Keratinocyte (primary cell): ENCODE measurements at regions not wholly inside any gene's neighbourhood (a gene's known extent, or its start where the extent isn't known, plus 50 kb on each side); places are given as distances from the start of the nearest gene placed in this dataset.
A peak's percentile ranks its signal among the peaks of the same experiment; 100 is the strongest.

Experiments used
- DNase-seq: peaks from one replicate; pipeline ENCODE4 v3.0.0-alpha.2; 2011; ENCODE audit warnings: low read depth, missing footprints, low spot score
- FAIRE-seq: peaks from 2 replicates; lab custom pipeline; 2011; peaks lifted over from hg19 to GRCh38; lab: Jason Lieb, UNC
- H2AFZ ChIP-seq: 2 replicates; pipeline ENCODE4 v1.6.0; 2012; ENCODE audit warnings: low read length, control low read depth, inconsistent platforms; ENCODE audit not compliant: control insufficient read depth
- H3K27ac ChIP-seq: 2 replicates; pipeline ENCODE4 v1.5.1; 2011; ENCODE audit warnings: low read length; ENCODE audit not compliant: control insufficient read depth, insufficient read depth
- H3K27me3 ChIP-seq: 3 replicates; pipeline ENCODE4 v1.6.0; 2011; ENCODE audit warnings: low read length; ENCODE audit not compliant: control insufficient read depth, insufficient read depth; ENCODE audit errors: extremely low read depth
- H3K36me3 ChIP-seq, 2 experiments: 2 replicates in 1 of 2; 3 replicates in 1 of 2; pipeline ENCODE4 v1.5.1; 2011; ENCODE audit warnings: low read length in 2 of 2, mild to moderate bottlenecking in 1 of 2; ENCODE audit not compliant: control insufficient read depth in 2 of 2, insufficient read depth in 2 of 2; ENCODE audit errors: extremely low read depth in 1 of 2
- H3K4me1 ChIP-seq: 3 replicates; pipeline ENCODE4 v1.5.1; 2011; ENCODE audit warnings: low read length; ENCODE audit not compliant: control insufficient read depth, insufficient read depth; ENCODE audit errors: extremely low read depth
- H3K4me2 ChIP-seq: 3 replicates; pipeline ENCODE4 v1.6.0; 2011; ENCODE audit warnings: low read depth, low read length; ENCODE audit not compliant: control insufficient read depth, insufficient read depth; ENCODE audit errors: extremely low read depth
- H3K4me3 ChIP-seq, 3 experiments: fragments of 200-600 bp in 1 of 3; sonication (generic) in 1 of 3; 2 replicates in 2 of 3; 3 replicates in 1 of 3; pipeline ENCODE4 v1.5.1; 2011 to 2016; ENCODE audit warnings: low read length in 3 of 3, mild to moderate bottlenecking in 3 of 3, control low read depth in 2 of 3, inconsistent platforms in 1 of 3, low read depth in 1 of 3, mixed read lengths in 1 of 3, mixed run types in 1 of 3, moderate library complexity in 1 of 3; ENCODE audit not compliant: control insufficient read depth in 2 of 3, insufficient read depth in 2 of 3; ENCODE audit errors: extremely low read depth in 1 of 3
- H3K79me2 ChIP-seq: 2 replicates; pipeline ENCODE4 v1.6.0; 2012; ENCODE audit warnings: low read length; ENCODE audit not compliant: control insufficient read depth, insufficient read depth
- H3K9ac ChIP-seq: 3 replicates; pipeline ENCODE4 v1.6.0; 2011; ENCODE audit warnings: low read length; ENCODE audit not compliant: control insufficient read depth, insufficient read depth; ENCODE audit errors: extremely low read depth
- H3K9me1 ChIP-seq: 3 replicates; pipeline ENCODE4 v1.6.0; 2011; ENCODE audit warnings: low read length; ENCODE audit not compliant: control insufficient read depth, insufficient read depth; ENCODE audit errors: extremely low read depth
- H3K9me3 ChIP-seq: 2 replicates; pipeline ENCODE4 v1.5.1; 2012; ENCODE audit warnings: low read depth, low read length; ENCODE audit not compliant: control insufficient read depth
- H4K20me1 ChIP-seq: 3 replicates; pipeline ENCODE4 v1.6.0; 2011; ENCODE audit warnings: low read length; ENCODE audit not compliant: control insufficient read depth, insufficient read depth; ENCODE audit errors: extremely low read depth
- CTCF ChIP-seq, 3 experiments: IDR thresholded peaks in 1 of 3; conservative IDR thresholded peaks in 1 of 3; optimal IDR thresholded peaks in 1 of 3; 2 replicates in 2 of 3; 3 replicates in 1 of 3; pipeline versions ENCODE3 to v1.5.1; 2011; ENCODE audit warnings: low read length in 3 of 3, mild to moderate bottlenecking in 3 of 3, moderate library complexity in 2 of 3, control low read depth in 1 of 3, inconsistent platforms in 1 of 3; ENCODE audit not compliant: insufficient read depth in 2 of 3; ENCODE audit errors: extremely low read depth in 1 of 3
- EZH2 ChIP-seq: IDR thresholded peaks from one replicate; pipeline ENCODE4 v1.6.1; 2012; ENCODE audit warnings: inconsistent platforms, mild to moderate bottlenecking, low read length, moderate library complexity
- dilution Hi-C: fragments of 300-500 bp; cut with MboI; formaldehyde crosslinking; loops from one replicate; pipeline ENCODE4 v1.7.0; 2020; ENCODE audit warnings: low sequenced_read_pairs; ENCODE audit not compliant: extremely low pct_ligation_motif_present
- small RNA-seq, 3 experiments: library from RNA; depleted of rRNA; stranded (forward); fragments of <200 nt; gene quantifications; one replicate each; pipeline ENCODE3, GENCODE V24; 2012; ENCODE audit warnings: low read depth in 3 of 3, low replicate concordance in 1 of 3; ENCODE audit not compliant: insufficient read length in 3 of 3

GRCh38 chr6:7052443-7053011 lies 55.2 kb upstream of the RREB1 start:
- Histone ChIP-seq H2AFZ (peak overlapping the region; percentile 84), H3K9ac (peak overlapping the region; percentile 62), H4K20me1 (no peaks in the 10 kb centered on the region), H3K27ac (peak overlapping the region; percentile 63), H3K4me1 (peaks cover 27% of the 10 kb centered on the region), H3K4me3 (peak overlapping the region in 2 of 3 experiments; percentile 18 to 23), H3K4me2 (peak overlapping the region; percentile 42), H3K9me3 (no peaks in the 10 kb centered on the region), H3K9me1 (no peaks in the 10 kb centered on the region), H3K79me2 (no peaks in the 10 kb centered on the region), H3K36me3 (no peaks in the 10 kb centered on the region), H3K27me3 (no peaks in the 10 kb centered on the region)
- TF ChIP-seq CTCF (optimal IDR thresholded peaks at IDR 0.05 in 1 of 3, IDR thresholded peaks at IDR 0.05 in 1 of 3, conservative IDR thresholded peaks at IDR 0.05 in 1 of 3; ENCODE audit: extremely low read depth in 1 of 3, insufficient read depth in 2 of 3, low read length in 3 of 3) (no peak), EZH2 (no peak)
- FAIRE-seq (no peak), DNase-seq (no peak)
- dilution Hi-C loops = no loop called here

GRCh38 chr6:7053125-7053774 lies 54.5 kb upstream of the RREB1 start:
- Histone ChIP-seq H2AFZ (peak overlapping the region; percentile 84), H3K9ac (peak overlapping the region; percentile 62), H4K20me1 (no peaks in the 10 kb centered on the region), H3K27ac (peak overlapping the region; percentile 63), H3K79me2 (no peaks in the 10 kb centered on the region), H3K9me1 (no peaks in the 10 kb centered on the region), H3K4me1 (peaks cover 34% of the 10 kb centered on the region), H3K36me3 (no peaks in the 10 kb centered on the region), H3K27me3 (no peaks in the 10 kb centered on the region), H3K4me2 (peak overlapping the region; percentile 42), H3K4me3 (peak overlapping the region in 1 of 3 experiments; percentile 23), H3K9me3 (no peaks in the 10 kb centered on the region)
- no peak for TF ChIP-seq EZH2
- no peak for TF ChIP-seq CTCF (optimal IDR thresholded peaks at IDR 0.05 in 1 of 3, IDR thresholded peaks at IDR 0.05 in 1 of 3, conservative IDR thresholded peaks at IDR 0.05 in 1 of 3; ENCODE audit: extremely low read depth in 1 of 3, insufficient read depth in 2 of 3, low read length in 3 of 3)
- no peak for DNase-seq
- dilution Hi-C loops = no loop called here
- FAIRE-seq = no peak

Small RNA genes in the stretch of these regions (small RNA-seq; reads per million reads assigned to genes)
- gene RN7SL554P = 0 reads per million in 3 experiments
